ENCODE measurements at regions not wholly inside any gene's neighbourhood (a gene's known extent, or its start where the extent isn't known, plus 50 kb on each side); places are given as distances from the start of the nearest gene placed in this dataset.

DNA sequence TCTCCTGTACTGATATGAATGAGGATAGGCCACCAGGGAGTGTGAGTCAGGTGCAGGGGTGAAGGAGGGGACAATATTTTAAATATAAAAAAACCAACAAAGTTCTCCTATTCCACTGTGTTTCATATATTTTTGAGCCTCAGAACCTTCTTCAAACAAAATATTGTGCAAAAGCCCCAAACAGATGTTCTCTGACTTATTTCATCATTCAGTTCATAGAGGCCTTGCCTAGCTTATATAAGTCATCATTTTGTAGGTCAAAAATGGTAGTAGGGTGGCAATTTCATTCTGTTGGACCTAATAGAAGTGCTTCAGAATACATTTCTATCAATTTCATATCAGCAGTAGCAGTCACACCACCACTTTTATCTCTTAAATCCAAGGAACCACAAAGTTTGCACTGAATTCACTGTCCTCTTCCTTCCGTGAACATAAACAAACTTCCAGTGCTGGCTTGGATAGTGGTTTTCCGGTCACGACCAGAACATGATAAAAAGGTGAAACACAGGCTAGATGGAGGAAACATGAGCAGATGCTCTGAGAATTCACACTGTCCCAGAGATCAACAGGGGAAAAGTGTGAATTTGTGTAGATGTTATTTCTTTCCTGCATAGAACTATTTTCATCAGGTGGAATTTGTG lies 99.1 kb downstream of the EN1 start:
- TF ChIP-seq POLR2A (IDR thresholded peaks at IDR 0.05; ENCODE audit: low read length): no peak
- TF ChIP-seq GATA1 (IDR thresholded peaks at IDR 0.05; ENCODE audit: low read depth, low read length): no peak
